Stimulated activated CD4-positive, alpha-beta T cell treated with anti-CD3 and anti-CD28 coated beads, Interleukin-4, amount 100 ng/mL, for 24 hours (primary cell): ENCODE measurements at regions not wholly inside any gene's neighbourhood (a gene's known extent, or its start where the extent isn't known, plus 50 kb on each side); places are given as distances from the start of the nearest gene placed in this dataset.

ENCODE experiments used
- DNase-seq: peaks from one replicate; pipeline ENCODE4 v3.0.0-alpha.2; 2020

DNA sequence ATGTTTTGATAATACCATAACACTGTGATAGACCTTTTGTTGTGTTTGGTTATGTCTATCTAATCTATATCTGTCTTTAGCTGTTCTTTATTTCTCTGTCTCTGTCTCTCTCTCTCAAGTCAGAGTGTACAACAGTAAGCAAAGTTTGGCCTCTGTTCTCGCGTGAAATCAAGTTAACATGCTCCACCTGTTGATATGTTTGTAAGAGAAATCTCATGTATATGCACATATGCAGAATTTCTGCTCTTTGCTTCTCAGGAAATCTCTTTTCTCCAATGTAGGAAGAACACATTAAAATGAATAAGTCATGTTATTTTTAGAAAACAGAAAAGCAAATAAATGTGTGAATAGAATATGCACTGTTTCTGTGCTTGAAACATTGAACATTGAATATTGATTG is 425.5 kb upstream of the SEMA6D start:
- no peak for DNase-seq

DNA sequence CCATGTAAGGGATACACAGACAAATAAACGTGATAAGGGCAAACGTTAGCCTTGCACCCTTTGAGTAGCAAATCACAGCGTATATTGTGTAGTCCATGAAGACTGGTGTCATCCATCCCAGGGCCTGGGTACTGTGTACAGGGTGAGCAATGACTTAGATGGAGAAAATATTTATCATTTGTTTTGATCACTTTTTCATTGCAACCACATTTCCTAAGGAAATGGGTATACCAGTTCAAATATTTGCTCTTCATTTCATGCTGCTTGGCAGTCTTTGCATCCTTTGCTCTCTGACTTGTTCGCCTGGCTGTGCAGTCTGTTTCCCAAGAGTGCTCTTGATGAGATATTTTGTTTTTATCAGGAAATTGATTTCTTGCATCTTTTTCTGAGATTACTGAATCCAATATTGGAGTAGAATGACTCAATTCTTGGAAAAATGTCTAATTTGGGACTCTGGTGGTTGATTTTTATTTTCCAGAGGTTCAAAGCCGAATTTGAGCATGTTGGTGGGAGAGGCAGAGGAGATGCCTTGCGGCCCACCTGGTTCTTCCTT is 424.6 kb upstream of the SEMA6D start:
- DNase-seq, result no peak

DNA sequence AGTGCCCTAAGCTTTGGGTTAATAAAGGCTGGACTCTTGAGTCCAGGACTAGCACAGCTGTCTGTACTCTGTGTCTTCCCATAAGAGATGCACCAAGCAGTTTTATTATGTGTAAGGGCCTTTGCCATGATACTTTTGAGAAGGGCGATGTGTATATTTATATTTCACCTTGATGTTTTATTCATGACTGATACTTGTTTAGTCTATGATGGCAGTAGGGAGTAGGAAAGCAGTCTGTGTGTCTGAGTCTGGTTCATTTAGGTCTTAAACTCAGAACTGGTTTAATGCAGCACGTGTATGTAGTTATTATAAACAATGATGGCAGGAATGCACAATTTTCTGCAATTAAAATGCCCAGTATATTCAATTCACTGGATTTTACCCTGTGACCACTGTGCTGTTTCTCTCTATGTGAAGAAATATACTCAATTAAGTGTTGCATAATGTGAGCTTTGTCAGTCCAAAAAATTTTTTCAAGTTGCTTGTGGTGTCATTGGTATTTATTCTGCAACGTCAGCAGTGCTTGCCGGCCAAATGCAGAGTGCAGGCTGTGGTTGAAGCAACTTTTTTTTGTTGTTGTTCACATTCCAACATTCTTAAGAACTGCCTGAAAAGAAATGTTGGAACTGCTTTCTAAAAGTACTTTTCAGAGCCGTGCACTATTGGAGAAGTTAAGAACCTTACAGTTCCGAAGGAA is 423.7 kb upstream of the SEMA6D start:
- DNase-seq, result no peak

DNA sequence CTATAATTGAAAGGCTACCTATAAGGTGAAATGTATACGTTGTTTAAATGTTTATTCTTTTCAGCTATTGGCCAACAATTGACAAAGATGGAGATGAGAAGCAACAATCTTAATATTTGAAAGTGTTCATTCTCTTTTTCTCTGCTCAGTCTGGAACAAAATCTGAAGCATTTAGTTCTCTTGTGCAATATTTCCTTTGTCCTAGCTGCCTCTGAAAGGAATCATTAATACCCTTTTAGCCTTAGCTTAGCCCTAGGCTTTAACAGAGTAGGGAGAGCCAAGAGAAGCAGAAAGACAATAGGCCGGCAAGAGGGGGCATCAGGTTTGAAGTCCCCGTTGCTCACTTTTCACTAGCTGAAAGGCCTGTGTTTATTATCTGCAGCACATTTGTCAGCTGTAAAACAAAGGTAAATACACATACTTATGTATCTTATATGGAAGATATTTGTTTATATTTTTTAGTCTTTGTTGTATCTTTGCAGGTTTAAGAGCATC is 422.5 kb upstream of the SEMA6D start:
- DNase-seq, result no peak

DNA sequence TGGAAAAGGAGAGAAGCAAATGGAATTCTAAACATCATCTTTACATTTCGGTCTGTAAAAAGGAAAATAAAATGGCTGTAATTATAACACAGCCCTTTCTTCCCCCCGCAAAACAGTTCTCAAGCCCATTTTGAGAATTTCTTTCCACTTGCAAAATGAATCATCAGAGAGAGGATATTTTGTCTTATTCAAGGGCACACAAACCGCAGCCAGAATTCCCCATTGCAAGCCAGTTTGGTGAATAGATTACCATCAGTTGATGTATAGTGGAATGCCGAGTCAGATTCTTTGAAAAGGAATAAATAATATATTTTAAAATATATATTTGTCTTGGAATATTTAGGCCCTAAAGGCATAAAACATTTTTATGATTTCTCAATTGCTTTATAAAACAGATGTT is 420.4 kb upstream of the SEMA6D start:
- DNase-seq, result no peak

DNA sequence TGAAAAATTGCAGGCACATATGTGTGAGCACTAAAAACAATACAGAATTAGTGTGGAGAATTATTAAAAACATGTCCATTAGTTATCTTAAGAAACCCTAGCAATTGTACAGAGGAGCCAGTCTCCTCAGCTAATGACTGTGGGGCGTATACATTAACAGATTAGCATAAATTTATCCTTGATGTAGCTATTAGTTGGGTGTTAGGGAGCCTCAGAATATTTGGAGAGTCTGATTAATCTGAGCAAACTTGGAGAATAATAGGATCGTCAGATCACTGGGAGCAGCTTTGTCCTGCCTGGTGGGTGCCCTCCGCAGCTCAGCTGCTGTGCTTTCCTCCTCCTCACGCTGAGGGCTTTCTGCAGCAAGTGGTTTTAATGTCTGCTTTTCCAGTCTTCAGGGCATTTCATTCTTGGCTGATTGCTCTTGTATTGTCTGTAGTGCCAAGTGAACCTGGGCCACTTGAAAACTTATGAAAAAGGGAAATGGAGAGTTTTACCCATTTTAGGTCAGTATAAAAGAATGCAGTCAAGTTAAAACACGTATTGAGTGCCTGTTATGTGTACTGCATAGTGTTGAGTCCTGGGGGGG is 417.4 kb upstream of the SEMA6D start:
- no peak for DNase-seq

DNA sequence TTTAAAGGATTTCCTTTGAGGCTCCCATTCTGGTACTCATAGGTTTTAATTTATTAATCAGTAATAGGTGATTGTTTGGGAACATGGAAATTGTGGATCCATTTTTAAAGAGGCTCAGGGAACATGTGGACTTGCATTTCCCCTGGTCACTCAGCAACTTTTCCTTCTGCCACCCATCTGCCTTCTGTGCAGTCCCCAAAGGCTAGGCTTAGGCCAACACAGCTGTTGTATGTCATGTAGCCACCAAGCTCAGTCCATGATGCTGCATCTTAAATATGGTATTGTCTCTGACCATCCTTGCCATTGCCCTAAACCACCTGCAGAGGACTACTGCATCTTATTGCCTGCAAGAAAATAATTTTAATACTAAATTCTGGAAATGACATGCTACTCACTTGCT is 416.7 kb upstream of the SEMA6D start:
- DNase-seq, result no peak

DNA sequence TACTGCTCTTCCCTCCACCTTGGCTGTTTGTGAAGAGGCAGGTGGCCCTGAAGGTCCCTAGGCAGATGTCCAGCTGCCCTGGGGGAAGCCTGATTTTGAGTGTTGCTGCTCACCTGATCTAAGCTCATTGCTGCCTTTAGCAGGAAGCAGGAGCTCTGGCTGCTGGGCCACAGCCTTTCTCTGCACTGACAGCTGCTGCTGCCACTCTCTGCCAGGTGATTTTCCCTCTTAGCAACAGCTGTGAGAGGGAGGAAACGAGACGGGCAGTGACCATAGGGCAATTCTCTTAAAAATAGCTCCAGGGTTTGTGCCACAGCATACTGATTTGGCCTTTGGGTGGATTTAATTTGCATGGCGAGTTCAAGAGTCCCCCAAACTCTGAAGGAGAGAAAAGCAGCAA is 415.8 kb upstream of the SEMA6D start:
- no peak for DNase-seq

DNA sequence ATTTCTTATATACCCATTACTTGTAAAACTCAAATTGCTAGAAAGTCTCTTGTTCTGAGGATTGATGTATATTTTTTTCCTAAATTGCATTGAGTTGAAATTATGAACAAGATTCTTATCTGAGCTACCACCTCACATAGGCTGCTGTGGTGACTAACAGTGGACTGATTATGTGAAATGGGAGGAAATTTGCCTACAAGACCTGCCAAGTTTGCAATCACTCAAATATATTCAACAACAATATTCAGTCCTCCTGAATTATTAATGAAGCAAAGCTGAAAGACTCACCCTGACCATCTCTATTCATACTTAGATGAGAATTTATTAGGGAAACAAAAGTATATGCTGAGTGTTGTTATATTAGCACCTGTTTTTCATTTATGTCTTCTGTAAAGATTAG is 412.6 kb upstream of the SEMA6D start:
- DNase-seq, result no peak

DNA sequence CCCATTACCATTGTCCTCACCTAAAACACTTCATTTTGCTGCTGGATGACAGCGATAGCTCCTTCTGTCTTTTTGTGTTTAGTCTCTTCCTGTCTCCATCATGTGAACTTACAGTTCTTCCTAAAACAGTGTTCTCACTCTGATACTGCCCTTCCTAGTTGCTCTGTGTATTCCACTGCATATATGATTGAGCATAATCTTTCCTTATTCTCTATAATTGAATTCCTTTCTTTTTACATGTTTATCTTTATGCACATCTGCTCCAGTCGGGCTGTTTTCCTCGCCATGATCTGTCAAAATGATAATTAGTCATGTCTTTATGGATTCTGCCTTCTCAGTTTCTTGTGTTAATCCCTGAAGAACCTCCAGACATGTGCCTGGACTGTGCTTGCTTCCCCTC is 405.1 kb upstream of the SEMA6D start:
- no peak for DNase-seq

DNA sequence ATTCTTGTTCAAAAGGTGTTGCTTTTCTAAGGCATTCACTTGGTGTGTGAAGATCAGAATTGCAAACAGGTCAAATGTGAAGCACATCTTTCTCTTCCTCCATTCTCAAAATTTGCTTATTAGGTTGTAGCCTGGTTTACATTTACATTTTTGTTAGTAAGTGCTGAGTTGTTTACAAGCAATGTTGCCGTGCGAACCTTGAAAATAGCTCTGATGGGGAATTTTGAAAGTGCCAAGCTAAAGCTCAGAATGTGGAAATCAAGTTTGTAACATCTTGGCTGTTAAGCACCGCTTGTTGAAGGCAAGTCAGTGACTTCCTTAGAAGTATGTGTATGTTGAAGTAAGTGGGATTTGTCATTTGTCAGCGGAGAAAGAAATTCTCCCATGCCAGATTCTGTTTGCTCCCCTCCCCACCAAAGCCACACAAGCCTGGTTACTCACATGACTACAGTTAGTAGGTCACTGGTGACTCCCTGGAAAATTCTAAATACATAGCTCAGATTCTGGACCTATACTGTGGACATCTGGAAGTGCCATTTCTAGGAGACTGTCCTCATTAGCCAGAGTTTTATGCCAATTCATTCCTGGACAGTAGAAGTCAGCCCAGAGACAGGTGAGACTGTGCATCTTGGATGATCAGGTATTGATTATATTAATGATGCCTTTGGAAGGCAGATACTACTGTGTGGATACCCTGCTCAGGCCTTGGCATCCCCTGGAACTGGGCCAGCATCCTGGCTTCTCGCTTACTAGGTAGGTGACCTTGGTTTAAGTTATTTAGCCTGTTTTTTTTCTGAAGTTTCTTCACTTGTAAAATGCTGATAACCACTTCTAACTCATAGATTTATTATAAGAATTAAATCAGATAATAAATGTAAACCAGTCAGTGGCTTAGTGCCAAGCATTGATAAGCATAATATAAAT is 390.6 kb upstream of the SEMA6D start:
- no peak for DNase-seq

DNA sequence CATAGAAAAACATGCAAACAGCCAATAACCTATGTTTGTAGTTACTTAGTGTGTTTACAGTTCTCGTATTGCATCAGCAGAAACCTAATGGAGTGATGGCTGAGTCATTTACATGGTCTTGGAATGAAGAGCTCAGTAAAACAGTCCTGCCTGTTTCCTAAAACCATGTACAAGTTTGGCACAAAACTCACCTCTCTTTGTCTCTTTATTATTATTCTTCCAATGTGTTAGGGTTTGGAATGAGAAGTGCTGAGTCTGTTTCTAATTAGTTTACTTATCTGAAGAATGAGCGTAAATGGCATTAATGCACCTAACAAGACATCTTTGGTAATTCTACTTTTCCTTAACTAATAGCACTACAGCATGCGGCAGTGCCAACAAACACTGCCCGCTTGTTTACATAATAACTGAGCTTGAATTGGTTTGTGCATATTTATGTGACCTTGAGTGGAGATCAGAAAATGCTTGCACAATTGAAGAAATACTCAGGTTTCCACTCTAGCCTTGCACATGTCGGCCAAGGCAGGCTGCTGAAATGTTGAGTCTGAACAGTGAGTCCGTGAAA is 385.4 kb upstream of the SEMA6D start:
- no peak for DNase-seq

DNA sequence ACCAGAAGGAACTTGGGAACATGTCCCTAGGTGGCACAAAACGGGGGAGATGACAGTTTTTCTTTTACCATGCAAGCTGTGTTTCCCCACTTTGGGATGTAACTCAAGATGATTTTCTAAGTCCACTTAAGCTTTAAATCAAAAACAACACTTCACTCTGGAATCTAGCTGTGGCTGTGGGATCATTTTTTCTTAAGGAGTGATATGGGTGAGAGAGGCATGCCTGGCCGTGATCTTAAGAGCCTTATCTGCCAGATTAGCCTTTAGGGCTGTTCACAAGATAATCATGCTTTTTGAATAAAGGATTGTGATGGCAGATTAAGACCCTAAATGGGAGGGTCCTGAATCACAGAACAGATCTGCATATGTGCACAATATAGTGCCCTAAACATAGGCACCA is 384.8 kb upstream of the SEMA6D start:
- no peak for DNase-seq

DNA sequence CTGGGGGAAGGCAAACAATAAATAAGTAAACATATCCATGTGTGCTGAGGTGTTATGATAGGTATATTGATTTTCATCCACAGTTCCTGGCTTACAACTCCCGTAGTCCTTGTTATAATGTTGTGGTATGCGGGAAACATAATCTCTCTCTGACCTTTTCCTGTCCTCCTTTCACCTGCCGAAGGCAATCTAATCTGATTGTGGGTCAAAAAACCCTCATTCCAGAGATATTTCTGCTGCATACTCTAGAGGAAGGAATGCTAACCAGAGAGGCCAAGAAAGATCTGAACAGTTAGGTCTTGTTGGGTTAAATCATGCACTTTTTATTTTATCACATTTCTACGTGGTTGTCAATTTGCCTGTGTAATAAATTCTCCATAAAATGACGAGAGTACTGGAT is 383.6 kb upstream of the SEMA6D start:
- no peak for DNase-seq

DNA sequence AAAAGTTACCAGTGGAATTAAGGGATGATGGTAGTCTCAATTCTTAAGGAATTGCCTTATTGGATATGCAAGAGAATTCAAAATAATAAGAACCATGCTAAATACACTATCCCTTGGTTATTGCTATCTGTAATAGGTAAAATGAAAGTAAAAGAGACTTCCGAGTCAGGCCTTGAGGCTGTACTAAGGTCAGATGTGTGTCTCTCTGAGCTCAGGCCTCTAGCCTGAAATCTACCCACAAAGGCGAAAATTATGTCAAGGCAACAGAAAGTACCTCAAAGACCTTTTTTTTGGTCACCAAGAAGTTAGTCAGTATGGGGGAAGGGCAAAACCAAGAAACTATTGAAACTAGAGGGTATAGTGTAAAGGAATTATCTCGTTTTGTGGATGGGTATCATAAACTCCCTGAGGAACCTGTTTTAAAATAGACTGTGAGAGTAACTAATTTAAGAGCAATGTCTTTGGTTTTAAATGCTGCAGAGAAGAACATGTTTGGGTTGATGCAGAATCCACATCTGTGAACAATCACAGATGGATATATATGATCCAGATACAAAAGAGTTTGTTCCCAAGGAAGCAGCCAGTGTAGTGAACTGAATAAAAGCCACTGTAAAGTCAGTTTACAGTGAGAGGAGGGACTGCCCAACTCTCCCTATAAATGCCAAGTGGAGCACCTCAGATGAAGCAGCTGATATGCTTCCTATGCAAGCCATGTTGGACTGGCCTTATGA is 382.3 kb upstream of the SEMA6D start:
- DNase-seq, result no peak

DNA sequence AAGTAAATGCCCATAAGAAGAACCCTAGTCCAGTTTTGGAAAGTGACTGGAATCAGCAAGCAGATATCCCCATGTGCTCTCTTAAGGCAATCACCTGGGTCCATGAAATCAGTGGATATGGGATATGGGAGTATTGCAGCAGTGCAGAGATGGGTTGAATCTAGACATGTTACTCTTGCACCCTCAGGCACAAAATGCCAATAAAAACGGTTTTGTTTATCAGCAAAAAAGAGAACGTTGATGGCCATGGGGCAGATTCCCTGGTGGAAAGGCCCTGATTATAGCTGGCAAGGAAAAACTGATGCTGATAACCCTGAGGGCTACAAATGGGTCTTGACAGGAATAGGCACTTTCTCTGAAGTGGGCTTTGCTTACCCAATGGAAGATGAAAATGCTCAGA is 380.2 kb upstream of the SEMA6D start:
- DNase-seq, result no peak

DNA sequence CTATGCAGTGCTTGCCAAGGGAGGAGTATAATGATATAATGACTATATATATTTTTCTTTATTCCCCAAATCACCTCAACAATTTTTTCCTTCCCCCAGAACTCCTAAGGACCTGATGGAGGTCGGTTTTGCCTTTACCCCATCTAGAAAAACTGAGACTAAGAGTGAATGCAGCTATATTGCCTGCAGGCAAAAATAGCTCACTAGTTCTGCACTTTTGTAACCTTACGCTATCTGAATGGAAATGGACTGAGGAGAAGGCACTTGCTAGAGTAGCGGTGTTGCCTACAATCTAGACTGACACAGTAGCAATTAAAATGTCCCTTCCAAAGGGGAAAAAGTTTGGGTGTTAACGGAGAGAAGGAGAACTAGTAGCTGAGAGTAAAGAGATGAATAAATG is 379.5 kb upstream of the SEMA6D start:
- no peak for DNase-seq

DNA sequence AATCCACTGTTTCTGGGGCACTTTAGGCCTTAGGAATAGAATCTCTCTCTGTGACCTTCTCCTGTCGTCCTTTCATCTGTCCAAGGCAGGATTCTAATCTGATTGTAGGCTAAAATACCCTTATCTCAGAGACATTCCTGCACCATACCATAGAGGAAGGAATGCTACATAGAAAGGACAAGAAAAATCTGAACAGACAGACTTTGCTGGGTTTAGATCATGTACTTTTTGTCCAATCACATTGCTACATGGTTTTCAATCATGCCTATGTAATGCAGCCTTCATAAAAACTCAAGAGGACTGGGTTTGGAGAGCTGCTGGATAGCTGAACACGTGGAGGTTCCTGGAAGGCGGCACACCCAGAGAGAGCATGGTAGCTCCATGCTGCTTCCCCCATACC is 378.5 kb upstream of the SEMA6D start:
- no peak for DNase-seq

DNA sequence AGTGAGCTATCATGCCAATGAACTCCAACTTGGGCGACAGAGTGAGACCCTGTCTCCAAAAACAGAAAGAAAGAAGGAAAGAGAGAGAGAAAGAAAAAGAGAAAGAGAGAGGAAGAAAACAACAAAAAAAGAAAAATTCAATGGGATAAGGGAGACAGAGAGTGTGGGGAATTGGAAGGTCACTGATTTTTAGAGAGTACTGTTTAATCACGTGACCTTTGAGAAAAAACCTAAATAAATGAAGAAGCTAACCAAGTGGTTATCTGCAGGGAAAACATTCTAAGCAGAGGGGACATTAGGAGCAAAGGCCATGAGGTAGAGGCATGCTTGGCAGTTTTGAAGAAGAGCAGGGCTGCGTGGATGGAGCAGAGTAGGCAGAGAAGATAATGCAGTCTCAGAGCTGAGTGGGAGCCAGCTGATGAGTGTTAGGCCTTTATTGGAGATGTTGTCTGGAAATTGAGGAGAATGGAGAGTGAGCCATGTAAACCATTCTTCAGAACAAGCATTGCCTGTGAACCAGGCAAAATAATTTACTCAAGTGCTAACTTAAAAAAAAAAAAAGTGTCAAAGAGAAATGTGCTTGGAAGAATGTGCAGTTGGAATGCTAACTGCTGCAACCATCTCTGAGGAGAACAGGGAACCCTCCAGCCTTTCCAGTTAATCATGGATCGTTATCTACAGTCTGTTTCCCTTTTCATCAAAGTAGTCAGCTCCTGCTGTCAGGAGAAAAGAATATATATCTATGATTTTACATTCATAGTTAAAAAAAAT is 377.3 kb upstream of the SEMA6D start:
- DNase-seq, result no peak

DNA sequence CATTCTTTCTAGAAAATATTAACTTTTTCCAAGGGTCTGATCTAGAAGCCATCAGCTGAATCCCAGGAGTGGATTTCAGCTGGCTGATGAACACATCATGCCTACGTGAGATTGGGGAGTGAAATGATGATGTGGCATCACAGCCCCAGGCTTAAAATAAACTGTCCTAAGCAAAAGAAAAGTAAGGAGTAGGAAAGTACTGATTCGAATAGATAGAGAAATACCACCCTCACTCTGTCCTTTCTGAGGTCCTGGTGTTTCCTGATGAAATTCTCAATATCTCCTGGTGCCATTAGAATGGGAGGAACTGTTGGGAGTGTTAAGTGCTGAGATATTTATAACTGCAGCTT is 376.8 kb upstream of the SEMA6D start:
- DNase-seq, result no peak

DNA sequence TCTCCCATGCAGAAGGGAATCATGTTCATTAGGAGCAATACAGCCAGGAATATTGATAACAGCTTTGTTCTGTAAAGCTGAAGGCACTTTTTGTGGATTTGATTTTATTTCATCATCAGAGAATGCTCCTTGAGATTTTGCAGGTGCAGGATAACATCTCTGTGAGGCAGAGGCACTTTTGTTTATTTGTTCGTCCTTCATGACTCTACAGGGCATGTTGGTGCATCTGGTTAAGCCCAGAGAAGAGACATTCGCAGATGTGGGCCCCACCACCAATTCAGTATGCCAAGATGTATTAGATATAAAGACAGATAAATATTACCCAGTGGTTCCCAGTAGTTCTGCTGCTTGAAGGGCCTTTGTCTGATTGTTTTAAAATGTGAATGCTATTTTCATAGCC is 368.1 kb upstream of the SEMA6D start:
- no peak for DNase-seq

DNA sequence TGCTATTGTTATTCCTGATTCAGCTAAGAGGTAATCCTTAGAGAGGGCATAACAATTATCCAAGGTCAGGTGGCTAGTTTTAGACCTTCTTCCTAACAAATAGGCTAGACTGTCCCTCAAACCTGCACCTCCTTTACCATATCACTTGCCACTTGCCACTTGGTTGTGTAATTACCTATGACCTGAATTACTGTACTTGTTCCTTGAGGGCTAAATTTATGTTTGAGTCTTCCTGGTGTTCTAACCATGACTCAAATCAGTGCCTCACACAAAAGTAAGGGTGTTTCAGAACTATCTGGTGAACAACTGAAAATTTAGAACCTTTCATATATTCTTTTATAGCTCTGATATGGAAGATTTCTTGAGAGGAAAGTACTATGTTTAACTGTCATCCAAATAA is 365.8 kb upstream of the SEMA6D start:
- DNase-seq, result no peak
